Thoracic aorta (tissue), 2 donors: ENCODE measurements at regions not wholly inside any gene's neighbourhood (a gene's known extent, or its start where the extent isn't known, plus 50 kb on each side); places are given as distances from the start of the nearest gene placed in this dataset.

Experiments
- ATAC-seq: fragments of 150-250 bp; one replicate; pipeline ENCODE4 v1.8.0; 2017; ENCODE audit warnings: low read depth; ENCODE audit not compliant: insufficient number of reproducible peaks, low FRiP score
- DNase-seq: peaks from one replicate; pipeline ENCODE4 v3.0.0-alpha.2; 2020; ENCODE audit warnings: low spot score
- H3K27ac ChIP-seq, 2 donors: fragments of 200-600 bp; sonication (generic); 1 replicate in 1 of 2; 2 replicates in 1 of 2; pipeline ENCODE4 v1.5.1; 2016; ENCODE audit warnings: mild to moderate bottlenecking in 2 of 2, moderate library complexity in 2 of 2
- H3K27me3 ChIP-seq: fragments of 200-600 bp; sonication (generic); replicated peaks from 2 replicates; pipeline ENCODE4 v1.6.0; 2016; ENCODE audit warnings: mild to moderate bottlenecking; ENCODE audit not compliant: insufficient read depth
- H3K36me3 ChIP-seq: fragments of 200-600 bp; sonication (generic); one replicate; pipeline ENCODE4 v1.5.1; 2016
- H3K4me1 ChIP-seq, 2 donors: fragments of 200-600 bp; sonication (generic); 1 replicate in 1 of 2; 2 replicates in 1 of 2; pipeline versions ENCODE4 v1.5.1 to v1.6.0; 2016; ENCODE audit warnings: low read depth in 2 of 2, mild to moderate bottlenecking in 1 of 2; ENCODE audit not compliant: control insufficient read depth in 1 of 2
- H3K4me3 ChIP-seq: fragments of 200-600 bp; sonication (generic); 2 replicates; pipeline ENCODE4 v1.5.1; 2016; ENCODE audit warnings: mild to moderate bottlenecking
- H3K9me3 ChIP-seq: fragments of 200-600 bp; sonication (generic); 2 replicates; pipeline ENCODE4 v1.5.1; 2016
- CTCF ChIP-seq: fragments of 200-600 bp; sonication (generic); IDR thresholded peaks from one replicate; pipeline ENCODE4 v1.5.1; 2019; ENCODE audit warnings: antibody characterized with exemption

GRCh38 chr3:64294771-64295170, 69.5 kb upstream of the PRICKLE2 start:
- H3K9me3 ChIP-seq = no peaks in the 10 kb centered on the region
- DNase-seq (no peak), ATAC-seq (no peak)
- no peaks in the 10 kb centered on the region for H3K27me3 ChIP-seq
- TF ChIP-seq CTCF = no peak
- no peak overlapping the region for H3K4me3 ChIP-seq
- H3K36me3 ChIP-seq = no peaks in the 10 kb centered on the region
- no peak overlapping the region for H3K27ac ChIP-seq
- peaks cover 0 to 7% of the 10 kb centered on the region in 2 donors for H3K4me1 ChIP-seq

GRCh38 chr3:64293121-64293520, 67.9 kb upstream of the PRICKLE2 start:
- Histone ChIP-seq H3K27ac (no peak overlapping the region), H3K4me3 (no peak overlapping the region), H3K9me3 (no peaks in the 10 kb centered on the region), H3K36me3 (no peaks in the 10 kb centered on the region), H3K4me1 (peaks cover 0 to 7% of the 10 kb centered on the region in 2 donors), H3K27me3 (no peaks in the 10 kb centered on the region)
- ATAC-seq (no peak), DNase-seq (no peak)
- TF ChIP-seq CTCF = no peak

GRCh38 chr3:64291956-64292355, 66.7 kb upstream of the PRICKLE2 start:
- Histone ChIP-seq H3K27me3 (no peaks in the 10 kb centered on the region), H3K4me1 (peaks cover 0 to 7% of the 10 kb centered on the region in 2 donors), H3K27ac (no peak overlapping the region), H3K9me3 (no peaks in the 10 kb centered on the region), H3K36me3 (no peaks in the 10 kb centered on the region), H3K4me3 (no peak overlapping the region)
- TF ChIP-seq CTCF = no peak
- DNase-seq (no peak), ATAC-seq (no peak)

GRCh38 chr3:64291345-64291744, 66.1 kb upstream of the PRICKLE2 start:
- TF ChIP-seq CTCF = no peak
- Histone ChIP-seq H3K9me3 (no peaks in the 10 kb centered on the region), H3K27me3 (no peaks in the 10 kb centered on the region), H3K4me1 (peaks cover 0 to 7% of the 10 kb centered on the region in 2 donors), H3K36me3 (no peaks in the 10 kb centered on the region), H3K27ac (no peak overlapping the region), H3K4me3 (no peak overlapping the region)
- ATAC-seq (peak; percentile 72), DNase-seq (no peak)

GRCh38 chr3:64290864-64291263, 65.6 kb upstream of the PRICKLE2 start:
- DNase-seq (no peak), ATAC-seq (no peak)
- H3K36me3 ChIP-seq = no peaks in the 10 kb centered on the region
- H3K4me1 ChIP-seq = peaks cover 0 to 7% of the 10 kb centered on the region in 2 donors
- H3K4me3 ChIP-seq = no peak overlapping the region
- H3K27me3 ChIP-seq = no peaks in the 10 kb centered on the region
- H3K9me3 ChIP-seq = no peaks in the 10 kb centered on the region
- no peak for TF ChIP-seq CTCF
- no peak overlapping the region for H3K27ac ChIP-seq
